ENCODE measurements at regions not wholly inside any gene's neighbourhood (a gene's known extent, or its start where the extent isn't known, plus 50 kb on each side); places are given as distances from the start of the nearest gene placed in this dataset.

DNA sequence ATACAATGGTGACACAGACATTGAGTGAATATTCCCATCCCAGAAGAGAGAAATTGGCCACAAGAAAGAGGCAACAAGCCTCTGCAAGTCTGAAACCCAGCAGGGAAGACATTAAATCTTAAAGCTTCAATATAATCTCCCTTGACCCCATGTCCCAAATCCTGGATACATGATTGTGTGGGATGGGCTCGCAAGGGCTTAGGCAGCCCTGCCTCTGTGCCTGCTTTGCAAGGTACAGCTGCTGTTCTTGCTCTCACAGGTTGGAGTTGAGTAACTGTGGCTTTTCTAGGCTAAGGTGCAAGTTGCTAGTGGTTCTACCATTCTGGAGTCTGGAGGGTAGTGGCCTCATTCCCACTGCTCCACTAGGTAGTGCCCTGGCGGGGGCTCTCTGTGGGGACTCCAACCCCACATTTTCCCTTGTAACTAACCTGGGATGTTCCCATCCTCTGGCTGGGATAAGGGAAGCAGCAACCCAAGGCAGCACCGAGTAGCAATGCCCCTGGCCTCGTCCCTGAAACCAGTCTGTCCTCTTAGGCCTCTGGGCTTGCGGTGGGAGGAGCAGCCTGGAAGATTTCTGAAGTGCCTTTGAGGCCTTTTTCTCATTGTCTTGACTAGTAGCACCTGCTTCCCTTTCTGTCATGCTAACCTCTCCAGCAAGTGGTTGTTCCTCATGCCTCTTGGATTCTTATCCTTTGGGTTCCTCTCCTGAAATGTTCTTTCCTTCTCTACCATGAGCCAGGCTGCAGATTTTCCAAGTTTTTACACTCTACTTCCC is 90.0 kb downstream of the FAM174B start:
- DNase-seq, result no peak

GRCh38 chr15:92561754-92562153 is 93.8 kb downstream of the FAM174B start:
- DNase-seq, result no peak

- DNase-seq, result no peak
Measured at GRCh38 chr15:92553317-92553716, 102.3 kb downstream of the FAM174B start.

DNA sequence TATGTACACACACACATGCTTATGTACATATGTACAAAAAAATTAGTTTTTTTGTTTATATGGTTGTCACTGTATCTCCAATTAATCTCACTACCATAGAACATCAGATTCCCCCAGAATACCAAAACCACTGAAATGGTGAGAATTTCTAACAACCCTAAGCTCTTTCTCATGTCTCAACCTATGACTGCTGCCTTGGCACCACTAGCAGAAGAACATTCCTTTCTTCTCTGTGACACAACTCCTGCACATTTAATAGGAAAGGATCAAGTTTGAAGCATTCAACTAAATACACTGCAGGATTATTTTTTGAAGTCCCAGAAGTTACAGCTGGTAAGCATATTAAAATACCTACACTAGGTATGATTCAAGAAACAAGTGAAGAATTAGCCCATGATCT is 109.6 kb downstream of the FAM174B start:
- no peak for DNase-seq

GRCh38 chr15:92541291-92542200 is 114.0 kb downstream of the FAM174B start:
- DNase-seq, result no peak

GRCh38 chr15:92538115-92538514 is 117.5 kb downstream of the FAM174B start:
- no peak for DNase-seq

GRCh38 chr15:92533298-92533697 is 122.3 kb downstream of the FAM174B start:
- DNase-seq, result no peak

DNA sequence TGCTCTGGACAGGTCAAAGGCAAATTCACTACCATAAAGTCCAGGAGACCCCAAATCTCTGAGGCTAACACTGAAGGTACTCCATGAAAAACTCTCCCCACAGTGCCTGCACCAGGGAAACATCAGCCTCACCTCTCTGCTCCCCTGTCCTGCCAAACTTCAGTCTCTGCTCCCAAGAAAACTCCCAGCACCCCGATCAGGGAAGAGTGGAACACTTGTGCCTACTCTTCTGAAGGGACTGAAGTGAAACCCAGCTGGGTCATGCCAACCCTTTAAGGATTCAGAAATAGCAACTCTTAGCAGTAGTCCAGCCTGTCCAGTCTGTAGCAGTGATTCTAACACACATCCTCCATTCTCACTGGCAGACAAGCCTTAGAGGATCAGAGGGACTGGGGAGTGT is 124.2 kb downstream of the FAM174B start:
- no peak for DNase-seq

GRCh38 chr15:92528736-92529135 is 126.8 kb downstream of the FAM174B start:
- no peak for DNase-seq

GRCh38 chr15:92527197-92527596 is 128.4 kb downstream of the FAM174B start:
- DNase-seq, result no peak

DNA sequence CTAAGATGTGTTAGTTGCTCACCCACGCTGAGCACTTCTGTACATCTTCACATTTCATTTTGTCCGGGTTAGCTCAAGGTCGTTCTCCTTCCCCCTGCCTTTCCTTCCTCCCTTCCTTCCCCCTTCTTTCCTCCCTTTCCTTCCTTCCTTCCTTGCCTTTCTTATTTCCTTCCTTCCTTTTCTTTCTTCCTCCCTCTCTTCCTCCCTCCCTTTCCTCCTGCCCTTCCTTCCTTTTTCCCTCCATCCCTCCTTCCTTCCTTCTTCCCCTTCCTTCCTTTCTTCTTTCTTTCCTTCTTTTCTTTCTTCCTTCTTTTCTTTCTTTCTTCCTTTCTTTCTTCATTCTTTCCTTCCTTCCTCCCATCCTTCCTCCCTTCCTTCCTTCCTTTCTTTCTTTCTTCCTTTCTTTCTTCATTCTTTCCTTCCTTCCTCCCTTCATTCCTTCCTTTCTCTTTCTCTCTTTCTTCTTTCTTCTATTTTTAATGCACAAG is 129.8 kb downstream of the FAM174B start:
- no peak for DNase-seq

GRCh38 chr15:92524874-92525565 is 130.6 kb downstream of the FAM174B start:
- DNase-seq, result no peak

- no peak for DNase-seq
Measured at GRCh38 chr15:92524161-92524560, 130.5 kb downstream of the ST8SIA2 start.

DNA sequence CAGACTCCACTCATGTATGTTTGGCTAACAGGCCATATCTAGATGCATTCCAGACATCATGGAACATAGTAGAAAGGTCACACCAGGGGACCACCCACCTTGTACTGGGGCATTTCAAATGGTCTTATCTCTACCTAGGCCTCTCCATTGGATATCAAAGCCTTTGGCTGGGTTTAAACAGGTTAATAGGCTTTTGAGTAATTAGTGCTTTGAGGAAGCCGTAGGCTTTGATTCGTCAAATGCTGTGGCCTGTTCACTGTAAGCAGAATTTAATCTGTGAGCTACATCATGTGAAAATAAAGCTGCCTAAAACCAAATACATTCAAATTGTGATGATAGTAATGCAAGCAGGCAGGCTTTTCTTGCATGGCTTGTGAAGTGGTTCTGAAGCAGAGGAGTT is 129.5 kb downstream of the ST8SIA2 start:
- no peak for DNase-seq

GRCh38 chr15:92521624-92522008 is 127.9 kb downstream of the ST8SIA2 start:
- DNase-seq, result peak; percentile 45

DNA sequence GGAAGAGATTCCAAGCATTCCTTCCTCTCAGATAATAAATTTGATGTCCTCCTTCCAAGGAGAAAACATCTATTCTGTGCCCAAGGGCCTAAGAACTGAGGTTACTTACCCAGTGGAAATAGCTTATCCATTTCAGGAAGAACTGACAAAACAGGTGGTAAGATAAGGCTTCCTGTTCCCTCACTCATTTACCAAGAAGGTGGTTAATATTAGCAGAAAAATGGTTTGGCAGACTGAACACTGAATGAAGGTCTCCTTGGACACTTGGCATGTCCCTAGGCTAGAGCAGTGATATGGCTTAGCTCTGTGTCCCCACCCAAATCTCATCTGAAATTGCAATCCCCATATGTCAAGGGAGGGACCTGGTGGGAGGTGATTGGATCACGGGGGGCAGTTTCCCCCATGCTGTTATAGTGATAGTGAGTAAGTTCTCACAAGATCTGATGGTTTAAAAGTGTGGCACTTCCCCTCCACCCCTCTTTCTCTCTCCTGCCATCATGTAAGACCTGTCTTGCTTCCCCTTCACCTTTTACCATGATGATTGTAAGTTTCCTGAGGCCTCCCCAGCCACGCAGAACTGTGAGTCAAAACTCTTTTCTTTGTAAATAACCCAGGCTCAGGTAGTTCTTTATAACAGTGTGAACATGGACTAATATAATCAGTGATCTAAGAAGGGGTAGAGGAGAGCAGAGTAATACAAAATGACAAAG is 127.4 kb downstream of the ST8SIA2 start:
- DNase-seq, result no peak

DNA sequence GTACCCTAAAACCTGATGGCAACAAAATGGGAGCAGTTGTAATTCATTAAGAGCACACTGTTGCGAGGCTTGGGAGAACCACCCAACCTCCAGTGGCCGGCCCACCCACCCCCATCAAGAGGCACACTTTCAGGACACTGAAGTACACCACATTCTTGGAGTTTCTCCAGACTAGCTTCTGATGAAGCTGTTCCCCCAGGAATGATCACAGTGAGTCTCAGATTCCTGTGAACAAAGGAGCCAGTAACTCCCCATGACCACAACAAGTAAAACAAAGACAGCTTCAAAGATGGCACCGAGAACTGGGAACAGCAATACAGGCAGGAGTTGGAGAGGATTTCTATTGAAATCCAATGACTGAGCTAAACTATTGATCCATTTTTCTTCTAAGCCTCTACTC is 126.0 kb downstream of the ST8SIA2 start:
- DNase-seq, result no peak

Data from stimulated activated CD4-positive, alpha-beta T cell treated with anti-CD3 and anti-CD28 coated beads, Interleukin-4, amount 100 ng/mL, for 1 hour (primary cell).